ENCODE measurements at regions not wholly inside any gene's neighbourhood (a gene's known extent, or its start where the extent isn't known, plus 50 kb on each side); places are given as distances from the start of the nearest gene placed in this dataset.

GRCh38 chr22:19620742-19621371 is 93.4 kb upstream of the SEPTIN5 start:
- TF ChIP-seq CTCF (IDR thresholded peaks at IDR 0.05 in 8 of 11, conservative IDR thresholded peaks at IDR 0.05 in 3 of 11), result no peak
- peak; percentile 57 to 72 (median 61) for TF ChIP-seq POLR2AphosphoS5 (IDR thresholded peaks at IDR 0.05)
